Right forelimb (tissue), 1 donor: ENCODE measurements at regions not wholly inside any gene's neighbourhood (a gene's known extent, or its start where the extent isn't known, plus 50 kb on each side); places are given as distances from the start of the nearest gene placed in this dataset.
"Not testable (repeated sequence)": the region's sequence is repeated elsewhere in the genome, so short reads cannot be mapped to it uniquely, and the experiment has no call there.

Experiments
- DNase-seq: peaks from one replicate; pipeline ENCODE4 v3.0.0-alpha.2; 2018

- DNase-seq = no peak
Measured at GRCh38 chr5:109630093-109630492, 59.6 kb upstream of the MAN2A1 start.

GRCh38 chr5:109628591-109628990 lies 61.1 kb upstream of the MAN2A1 start:
- DNase-seq = no peak

GRCh38 chr5:109621266-109621665 lies 68.5 kb upstream of the MAN2A1 start:
- DNase-seq = not testable (repeated sequence)

GRCh38 chr5:109620651-109621050 lies 69.1 kb upstream of the MAN2A1 start:
- no peak for DNase-seq

- DNase-seq = no peak
Measured at GRCh38 chr5:109619606-109620005, 70.1 kb upstream of the MAN2A1 start.

GRCh38 chr5:109619021-109619460 lies 70.7 kb upstream of the MAN2A1 start:
- DNase-seq = no peak

- DNase-seq = no peak
Measured at GRCh38 chr5:109614981-109615380, 74.7 kb upstream of the MAN2A1 start.

- DNase-seq = no peak
Measured at GRCh38 chr5:109614301-109614700, 75.4 kb upstream of the MAN2A1 start.

- no peak for DNase-seq
Measured at GRCh38 chr5:109612278-109612905, 77.3 kb upstream of the MAN2A1 start.

- DNase-seq = no peak
Measured at GRCh38 chr5:109611505-109611904, 78.2 kb upstream of the MAN2A1 start.

GRCh38 chr5:109611061-109611460 lies 78.7 kb upstream of the MAN2A1 start:
- DNase-seq = no peak

GRCh38 chr5:109610581-109610980 lies 79.1 kb upstream of the MAN2A1 start:
- DNase-seq = no peak

GRCh38 chr5:109605207-109605730 lies 84.5 kb upstream of the MAN2A1 start:
- no peak for DNase-seq

- DNase-seq = no peak
Measured at GRCh38 chr5:109604758-109605157, 85.0 kb upstream of the MAN2A1 start.

GRCh38 chr5:109601736-109602135 lies 88.0 kb upstream of the MAN2A1 start:
- DNase-seq = no peak

- no peak for DNase-seq
Measured at GRCh38 chr5:109597893-109598292, 91.8 kb upstream of the MAN2A1 start.

GRCh38 chr5:109594217-109594616 lies 95.5 kb upstream of the MAN2A1 start:
- DNase-seq = no peak

GRCh38 chr5:109590799-109591198 lies 98.9 kb upstream of the MAN2A1 start:
- no peak for DNase-seq

GRCh38 chr5:109589986-109590385 lies 99.7 kb upstream of the MAN2A1 start:
- DNase-seq = no peak

- DNase-seq = no peak
Measured at GRCh38 chr5:109589239-109589638, 100.5 kb upstream of the MAN2A1 start.

GRCh38 chr5:109588281-109589035 lies 101.3 kb upstream of the MAN2A1 start:
- no peak for DNase-seq

- DNase-seq = no peak
Measured at GRCh38 chr5:109584986-109585599, 104.6 kb upstream of the MAN2A1 start.

GRCh38 chr5:109580225-109580624 lies 109.5 kb upstream of the MAN2A1 start:
- DNase-seq = no peak

- no peak for DNase-seq
Measured at GRCh38 chr5:109575506-109575905, 114.2 kb upstream of the MAN2A1 start.
